ENCODE measurements at regions not wholly inside any gene's neighbourhood (a gene's known extent, or its start where the extent isn't known, plus 50 kb on each side); places are given as distances from the start of the nearest gene placed in this dataset.

- Histone ChIP-seq H3K4me1 (ENCODE audit: low read depth) (no peaks in the 10 kb centered on the region), H3K36me3 (ENCODE audit: low read depth) (no peaks in the 10 kb centered on the region), H3K4me3 (no peak overlapping the region), H3K9me3 (no peaks in the 10 kb centered on the region)
- ATAC-seq, result no peak
- no peak for TF ChIP-seq CTCF (IDR thresholded peaks at IDR 0.05)
- no peak for DNase-seq
- intact Hi-C loops (cut with DNase I, micrococcal nuclease), result no loop called here
Observed at GRCh38 chr16:54510685-54511221, 224.2 kb upstream of the IRX3 start.

- ATAC-seq, result no peak
- no peaks in the 10 kb centered on the region for H3K36me3 ChIP-seq (ENCODE audit: low read depth)
- H3K9me3 ChIP-seq, result no peaks in the 10 kb centered on the region
- no peak for DNase-seq
- no peaks in the 10 kb centered on the region for H3K4me1 ChIP-seq (ENCODE audit: low read depth)
- no peak for TF ChIP-seq CTCF (IDR thresholded peaks at IDR 0.05)
- intact Hi-C loops (cut with DNase I, micrococcal nuclease), result no loop called here
- H3K4me3 ChIP-seq, result no peak overlapping the region
Observed at GRCh38 chr16:54509456-54509855, 222.9 kb upstream of the IRX3 start.

- H3K4me1 ChIP-seq (ENCODE audit: low read depth), result no peaks in the 10 kb centered on the region
- DNase-seq, result no peak
- intact Hi-C loops (cut with DNase I, micrococcal nuclease), result no loop called here
- TF ChIP-seq CTCF (IDR thresholded peaks at IDR 0.05), result no peak
- no peak for ATAC-seq
- no peaks in the 10 kb centered on the region for H3K9me3 ChIP-seq
- H3K4me3 ChIP-seq, result no peak overlapping the region
- H3K36me3 ChIP-seq (ENCODE audit: low read depth), result no peaks in the 10 kb centered on the region
Observed at GRCh38 chr16:54508351-54508750, 221.8 kb upstream of the IRX3 start.

- no peak for TF ChIP-seq CTCF (IDR thresholded peaks at IDR 0.05)
- no peak for ATAC-seq
- no peak for DNase-seq
Observed at GRCh38 chr16:54506741-54507500, 220.3 kb upstream of the IRX3 start.

GRCh38 chr16:54506214-54506580 lies 219.6 kb upstream of the IRX3 start:
- ATAC-seq (no peak), DNase-seq (no peak)
- H3K4me3 ChIP-seq, result no peak overlapping the region
- intact Hi-C loops (cut with DNase I, micrococcal nuclease), result no loop called here
- no peaks in the 10 kb centered on the region for H3K36me3 ChIP-seq (ENCODE audit: low read depth)
- H3K4me1 ChIP-seq (ENCODE audit: low read depth), result no peaks in the 10 kb centered on the region
- no peak for TF ChIP-seq CTCF (IDR thresholded peaks at IDR 0.05)
- H3K9me3 ChIP-seq, result no peaks in the 10 kb centered on the region

More at GRCh38 chr16:54506741-54507500, 220.3 kb upstream of the IRX3 start:
- Histone ChIP-seq H3K4me1 (ENCODE audit: low read depth) (no peaks in the 10 kb centered on the region), H3K9me3 (no peaks in the 10 kb centered on the region), H3K4me3 (no peak overlapping the region), H3K36me3 (ENCODE audit: low read depth) (no peaks in the 10 kb centered on the region)
- intact Hi-C loops (cut with DNase I, micrococcal nuclease), result no loop called here
